T1000 (cell line): ENCODE measurements at regions not wholly inside any gene's neighbourhood (a gene's known extent, or its start where the extent isn't known, plus 50 kb on each side); places are given as distances from the start of the nearest gene placed in this dataset.

ENCODE experiments used
- DNase-seq: peaks from one replicate; lab custom pipeline; 2025; ENCODE audit warnings: mixed read lengths; lab: John Stamatoyannopoulos, UW

DNA sequence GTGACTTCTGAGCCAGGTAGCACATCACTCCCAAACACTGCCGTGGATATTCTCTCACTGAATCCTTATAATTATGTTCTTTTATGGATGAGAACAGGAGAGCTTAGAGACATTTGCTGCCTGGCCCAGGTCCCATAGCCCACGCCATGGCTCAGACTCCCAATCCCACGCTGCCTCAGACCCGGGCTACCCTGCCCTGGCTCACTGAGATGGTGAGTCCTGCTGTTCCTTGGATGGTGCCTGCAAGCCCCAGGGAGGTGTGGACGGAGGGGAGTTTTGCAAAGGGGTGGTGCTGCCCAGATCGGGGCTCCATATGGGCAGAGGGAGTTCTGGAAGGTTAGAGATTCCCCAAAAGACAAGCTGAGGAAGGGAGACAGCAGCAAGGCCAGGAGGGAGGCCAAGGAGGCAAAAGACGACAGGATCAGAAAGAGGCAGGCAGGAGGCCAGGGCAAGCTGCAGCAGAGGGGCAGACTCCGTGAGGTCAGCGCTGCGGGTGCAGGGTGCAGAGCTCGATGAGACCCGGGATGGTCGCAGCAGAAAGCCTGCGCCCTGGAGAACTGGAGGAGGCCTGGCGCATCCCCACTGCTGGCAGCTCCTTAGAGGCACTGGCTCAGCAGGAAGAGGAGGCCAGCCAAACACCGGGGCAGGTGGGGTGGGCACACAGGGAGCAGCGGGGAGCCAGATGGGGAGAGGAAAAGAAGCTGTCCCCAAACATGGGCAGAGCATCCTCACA is 95.7 kb upstream of the ALDH1A3 start:
- no peak for DNase-seq

DNA sequence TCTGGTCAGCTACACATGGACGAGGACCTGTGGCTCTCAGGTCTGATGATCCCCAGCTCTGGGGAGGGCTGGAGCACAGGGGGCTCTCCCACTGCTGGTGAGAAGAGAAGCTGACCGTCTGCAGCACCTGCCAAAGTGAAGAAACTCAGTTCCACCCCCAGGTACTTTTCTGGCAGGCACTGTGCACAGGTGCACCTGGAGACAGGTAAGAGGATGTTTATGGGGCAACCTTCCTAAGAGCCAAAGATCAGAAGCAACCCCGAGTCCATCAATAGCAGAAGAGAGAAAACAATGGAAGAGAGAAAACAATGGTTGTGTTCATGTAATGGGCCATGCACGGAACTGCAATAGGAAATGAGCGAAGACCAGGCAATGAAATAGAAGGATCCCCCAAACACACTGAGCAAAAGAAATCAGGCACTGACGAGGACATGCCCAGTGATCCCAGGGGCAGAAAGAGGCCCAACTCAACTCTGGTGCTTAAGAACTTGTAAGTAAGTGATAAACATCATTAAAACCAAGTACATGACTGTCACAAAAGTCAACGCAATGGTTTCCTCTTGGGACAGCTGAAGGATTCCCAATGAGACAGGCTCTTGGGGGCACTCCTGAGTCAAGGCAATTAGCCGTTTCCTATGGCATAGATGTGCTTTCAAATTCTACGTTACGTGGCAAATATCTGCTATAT is 95.0 kb upstream of the ALDH1A3 start:
- no peak for DNase-seq

DNA sequence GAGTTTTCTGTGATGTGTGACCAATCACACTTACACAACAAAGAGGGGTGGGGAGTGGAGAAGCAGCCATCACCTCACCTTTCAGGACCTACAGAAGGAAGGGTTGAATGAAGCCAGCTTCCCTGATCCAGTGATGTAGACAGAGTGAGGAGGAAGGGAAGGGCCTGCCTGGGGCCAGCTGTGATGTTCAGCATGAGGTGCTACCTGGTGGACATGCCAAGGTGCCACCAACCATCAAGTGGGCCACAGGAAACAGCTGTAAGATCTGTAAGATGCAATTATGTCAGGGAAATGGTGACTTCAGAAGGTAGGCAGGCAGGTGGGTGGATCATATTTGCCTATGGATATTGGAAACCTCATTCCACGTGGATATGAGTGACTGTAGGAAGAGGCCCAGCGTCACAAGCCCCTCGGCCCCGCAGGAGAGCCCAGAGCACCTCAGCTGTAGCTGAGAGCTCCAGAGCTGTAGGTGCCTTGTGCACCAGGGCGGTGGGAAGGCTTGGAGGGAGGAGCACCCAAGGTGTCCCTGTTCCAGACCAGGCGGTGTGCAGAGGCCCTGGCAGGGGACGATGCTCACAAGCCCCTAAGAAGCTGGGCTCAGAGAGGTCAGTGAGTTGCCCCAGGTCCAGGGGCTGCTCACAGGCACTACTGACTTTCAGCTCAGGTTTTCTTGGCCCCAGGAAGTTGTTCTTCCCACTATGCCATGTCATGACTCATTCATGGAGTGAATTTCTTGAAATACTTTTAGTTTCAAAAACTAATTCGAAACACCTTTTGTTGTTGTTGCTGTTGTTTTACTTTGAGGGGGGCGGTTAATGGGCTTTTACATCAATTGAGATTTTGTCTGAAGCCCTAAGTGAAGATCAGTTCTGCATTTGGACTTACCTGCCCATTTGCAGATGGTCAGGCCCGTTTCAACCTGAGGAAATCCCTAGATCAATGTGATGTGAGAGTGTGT is 94.2 kb upstream of the ALDH1A3 start:
- no peak for DNase-seq

DNA sequence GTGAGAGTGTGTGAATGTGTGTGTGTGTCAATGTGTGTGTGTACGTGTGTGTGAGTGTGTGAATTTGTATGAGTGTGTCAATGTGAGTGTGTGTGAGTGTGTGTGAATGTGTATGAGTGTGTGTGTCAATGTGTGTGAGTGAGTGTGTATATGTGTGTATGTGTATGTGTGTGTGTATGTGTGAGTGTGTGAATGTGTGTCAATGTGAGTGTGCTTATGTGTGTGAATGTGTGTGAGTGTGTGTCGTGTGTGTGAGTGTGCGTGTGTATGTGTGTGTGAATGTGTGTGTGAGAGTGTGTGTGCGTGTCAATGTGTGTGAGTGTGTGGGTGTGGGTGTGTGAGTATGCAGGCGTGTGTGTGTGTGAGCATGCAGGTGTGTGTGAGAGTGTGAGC is 93.5 kb upstream of the ALDH1A3 start:
- no peak for DNase-seq

DNA sequence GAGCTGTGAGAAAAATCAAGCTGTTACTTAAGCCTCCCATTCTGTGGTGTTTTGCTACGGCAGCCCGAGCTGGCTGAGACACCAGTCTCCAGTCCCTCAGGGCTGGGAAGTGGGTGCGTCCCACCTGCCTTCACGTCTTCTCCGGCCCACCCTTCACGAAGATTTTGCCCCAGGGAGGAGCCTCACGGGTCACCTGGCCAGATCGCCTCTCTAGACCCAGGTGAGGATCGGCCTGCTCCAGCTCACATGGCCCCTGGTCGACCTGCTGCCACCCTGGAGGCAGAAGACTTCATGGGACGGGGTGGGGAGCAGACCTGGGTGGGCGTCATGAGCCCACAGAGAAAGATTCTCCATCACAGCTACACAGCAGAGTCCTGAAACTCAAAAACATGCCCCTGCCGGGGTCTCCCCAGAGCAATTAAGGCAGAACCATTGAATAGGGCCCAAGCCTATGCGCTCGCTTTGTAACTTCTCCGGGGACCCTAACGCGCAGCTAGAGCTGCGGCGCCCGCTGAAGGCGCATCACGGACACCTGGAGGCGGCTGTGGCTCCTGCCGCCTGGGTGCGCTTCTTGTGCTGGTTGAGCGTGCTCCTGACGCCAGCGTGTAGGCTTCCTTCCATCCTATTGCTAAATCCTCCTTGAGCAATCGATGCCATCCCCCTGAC is 92.6 kb upstream of the ALDH1A3 start:
- no peak for DNase-seq

DNA sequence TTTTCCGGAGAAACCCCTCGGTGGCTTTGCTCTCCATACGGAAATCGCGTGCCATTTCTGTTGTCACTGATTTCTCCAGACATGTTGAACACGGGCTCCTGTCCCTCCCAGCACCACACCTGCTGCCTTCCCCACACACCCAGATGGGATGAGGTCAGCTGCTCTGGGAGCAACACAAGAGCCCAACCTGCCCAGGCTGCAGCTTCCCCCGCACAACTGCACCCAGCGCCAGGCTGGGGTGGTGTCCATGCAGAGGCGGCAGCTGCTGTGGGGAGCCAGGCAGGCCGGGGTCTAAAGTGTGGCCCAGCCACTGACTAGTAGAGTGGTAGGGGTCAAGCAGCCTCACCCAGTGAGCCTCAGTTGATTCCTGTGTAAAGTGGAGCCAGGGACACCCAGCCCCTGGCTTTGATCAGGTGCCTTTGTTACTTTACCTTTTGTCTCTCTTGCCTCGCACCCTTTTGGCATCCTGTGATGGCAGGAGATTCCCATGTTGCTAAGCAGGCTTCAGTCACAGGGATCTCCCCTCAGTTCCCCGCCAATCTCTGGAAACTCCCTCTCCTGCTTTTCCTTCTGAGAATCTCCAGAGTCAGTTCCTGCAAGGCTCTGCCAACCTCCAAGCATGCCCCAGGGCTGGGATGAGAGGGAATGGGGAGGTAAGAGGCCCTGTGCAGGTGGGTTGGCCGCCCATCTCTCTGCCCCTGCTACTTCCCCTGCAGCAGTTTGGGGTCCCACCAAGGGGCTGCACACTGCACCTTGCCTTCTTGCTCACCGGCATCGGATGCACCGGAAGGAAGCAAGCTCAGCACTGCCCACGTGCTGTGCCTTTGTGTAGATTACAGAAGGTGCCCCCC is 91.8 kb upstream of the ALDH1A3 start:
- no peak for DNase-seq

DNA sequence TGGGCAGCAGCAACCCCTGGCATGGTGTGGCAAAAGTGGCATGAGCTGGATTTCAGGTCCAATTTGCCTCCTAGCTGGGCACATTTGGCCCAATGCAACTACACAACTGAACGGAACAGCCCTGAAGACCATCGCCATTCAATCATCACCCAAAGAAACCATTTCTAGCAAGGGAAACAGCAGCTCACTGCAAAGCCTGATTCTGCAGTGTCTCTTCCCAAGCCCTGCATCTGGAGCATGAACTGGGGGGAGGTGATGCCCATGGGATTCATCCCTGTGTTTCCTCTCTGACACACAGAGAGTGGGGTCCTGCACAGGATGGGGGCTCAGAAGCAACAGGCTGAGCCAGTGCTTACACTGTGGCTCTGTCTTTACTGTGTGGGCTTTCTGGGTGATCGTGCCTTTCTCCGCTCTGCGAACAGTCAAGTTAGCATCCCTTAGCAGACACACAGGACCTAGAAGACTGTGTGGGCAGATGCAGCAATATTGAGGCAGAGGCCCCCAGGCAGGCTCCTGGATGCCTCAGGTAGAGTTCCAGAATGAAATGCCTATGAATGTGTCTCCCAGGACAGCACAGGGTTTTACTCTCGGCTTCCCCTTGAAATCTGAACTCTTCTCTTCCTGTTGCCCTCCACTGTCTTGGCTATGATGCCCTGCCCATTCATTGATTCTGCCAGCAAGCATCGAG is 91.1 kb upstream of the ALDH1A3 start:
- DNase-seq, result no peak

DNA sequence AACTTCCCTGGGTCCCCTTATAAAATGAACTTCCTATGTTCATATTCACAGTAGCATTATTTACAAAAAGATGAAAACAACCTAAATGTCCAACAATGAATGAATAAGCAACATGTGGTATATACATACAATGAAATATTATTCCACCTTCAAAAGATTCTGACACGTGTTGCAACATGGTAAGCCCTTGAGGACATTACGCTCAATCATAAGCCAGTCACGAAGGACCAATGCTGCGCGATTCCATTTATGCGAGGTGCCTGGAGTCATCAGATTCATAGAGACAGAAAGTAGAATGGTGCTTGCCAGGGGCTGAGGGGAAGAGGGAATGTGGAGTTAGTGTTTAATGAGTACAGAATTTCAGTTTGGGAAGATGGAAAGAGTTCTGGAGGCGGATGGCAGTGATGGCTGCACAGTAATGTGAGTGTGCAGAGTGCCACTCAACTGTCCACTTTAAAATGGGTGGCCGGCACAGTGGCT is 88.8 kb upstream of the ALDH1A3 start:
- DNase-seq, result no peak

DNA sequence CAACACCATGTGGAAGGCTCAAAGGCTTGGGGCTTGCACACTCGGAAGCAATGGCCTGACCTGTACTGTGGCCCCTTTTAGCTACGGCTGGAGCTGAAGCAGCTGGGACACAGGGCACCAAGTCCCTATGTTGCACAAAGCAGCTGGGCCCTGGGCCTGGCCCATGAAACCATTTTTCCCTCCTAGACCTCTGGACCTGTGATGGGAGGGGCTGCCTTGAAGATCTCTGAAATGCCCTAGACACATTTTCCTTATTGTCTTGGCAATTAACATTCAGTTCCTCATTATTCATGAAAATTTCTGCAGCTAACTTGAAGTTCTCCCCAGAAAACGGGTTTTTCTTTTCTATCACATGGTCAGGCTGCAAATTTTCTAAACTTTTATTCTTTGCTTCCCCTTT is 85.6 kb upstream of the ALDH1A3 start:
- no peak for DNase-seq

DNA sequence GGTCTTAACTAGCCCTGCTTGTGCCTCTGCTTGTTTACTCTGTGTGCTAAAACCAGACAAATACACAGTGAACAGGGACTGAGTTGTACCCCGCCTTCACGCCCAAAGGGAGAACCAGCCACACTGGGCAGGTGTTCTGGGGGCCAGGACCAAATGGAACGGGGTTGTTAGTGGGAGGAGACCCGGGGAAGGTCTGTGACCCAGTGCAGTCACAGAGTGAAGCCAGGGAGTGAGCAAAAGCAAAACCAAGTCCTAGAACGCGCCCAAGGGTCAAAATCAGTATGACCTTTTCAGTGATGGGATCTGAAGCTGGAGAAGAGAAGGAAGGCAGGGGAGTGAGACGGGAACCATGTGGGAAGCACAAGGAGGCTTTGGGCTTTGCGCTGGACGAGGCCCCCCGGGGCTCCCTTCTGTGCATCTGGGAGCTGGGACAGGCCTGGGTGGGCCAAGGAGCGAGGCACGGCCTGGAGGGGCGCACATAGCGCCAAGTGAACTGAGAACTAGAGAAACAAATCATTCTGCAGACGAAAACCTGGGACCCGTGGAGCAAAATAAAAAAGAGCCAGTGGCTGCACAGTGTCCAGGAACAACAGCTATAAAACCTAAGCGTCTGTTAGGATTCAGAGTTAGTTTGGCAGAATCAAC is 78.3 kb upstream of the ALDH1A3 start:
- no peak for DNase-seq

DNA sequence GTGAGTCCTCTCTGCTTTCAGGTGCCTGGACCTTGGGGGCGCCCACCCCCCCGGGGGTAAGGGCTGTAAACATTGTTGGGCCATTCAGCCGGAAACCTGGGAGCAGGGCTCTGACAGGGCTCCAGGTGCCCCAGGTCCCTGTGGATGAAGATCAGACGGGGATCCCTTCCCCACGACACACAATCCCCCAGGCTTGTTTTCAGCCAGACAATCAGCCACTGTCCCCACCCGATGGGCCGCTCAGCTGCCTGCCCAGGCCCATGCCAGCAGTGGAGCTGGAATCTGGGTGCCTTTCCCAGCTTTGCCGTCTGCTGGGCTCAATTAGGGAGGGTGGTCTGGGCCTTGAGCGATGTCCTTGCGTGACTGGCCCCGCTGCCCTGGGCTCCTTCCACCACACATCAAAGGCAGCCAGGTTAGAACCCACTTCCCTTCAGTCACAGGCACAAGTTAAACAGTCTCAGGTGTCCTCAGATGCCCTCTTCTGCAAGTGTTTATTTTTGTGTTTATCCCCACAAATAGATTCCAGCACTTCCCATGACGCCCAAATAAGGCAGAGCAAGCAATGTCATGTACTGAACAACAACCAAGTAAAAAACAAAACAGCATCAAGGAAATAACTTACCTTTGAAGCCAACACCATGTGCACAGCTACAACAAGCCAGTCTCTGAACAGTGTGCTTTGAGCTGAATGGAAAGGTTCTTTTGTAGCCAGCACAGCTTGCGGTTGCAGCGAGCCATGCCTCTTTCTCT is 77.0 kb upstream of the ALDH1A3 start:
- DNase-seq, result no peak

DNA sequence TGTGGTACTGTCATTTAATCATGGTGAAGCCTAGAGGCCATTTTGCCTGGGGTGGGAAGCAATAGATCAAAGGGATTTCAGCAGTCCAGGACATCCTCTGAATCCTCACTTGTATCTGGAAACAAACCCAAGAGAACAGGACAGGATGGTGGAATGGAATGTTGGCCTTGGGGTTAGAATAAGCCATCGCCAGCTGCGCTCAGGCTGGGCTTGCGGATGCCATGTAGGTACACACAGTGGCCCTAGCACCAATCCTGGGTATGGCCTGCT is 76.5 kb upstream of the ALDH1A3 start:
- no peak for DNase-seq

DNA sequence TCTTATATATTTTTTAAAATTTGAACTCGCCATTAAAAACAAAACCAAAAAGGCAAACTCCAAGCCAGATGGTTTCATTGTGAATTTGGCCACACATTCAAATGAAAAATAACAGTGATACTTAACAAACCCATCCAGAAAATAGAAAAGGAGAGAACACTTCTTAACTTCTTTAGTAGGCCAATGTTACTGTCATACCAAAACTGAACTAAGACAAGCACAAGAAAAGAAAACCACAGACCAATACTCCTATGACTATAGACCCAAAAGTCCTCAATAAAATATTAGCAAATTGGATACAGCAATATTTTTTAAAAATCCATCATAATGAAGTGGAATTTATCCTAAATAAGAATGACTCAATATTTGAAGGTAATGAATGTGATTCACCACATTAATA is 73.5 kb upstream of the ALDH1A3 start:
- no peak for DNase-seq

DNA sequence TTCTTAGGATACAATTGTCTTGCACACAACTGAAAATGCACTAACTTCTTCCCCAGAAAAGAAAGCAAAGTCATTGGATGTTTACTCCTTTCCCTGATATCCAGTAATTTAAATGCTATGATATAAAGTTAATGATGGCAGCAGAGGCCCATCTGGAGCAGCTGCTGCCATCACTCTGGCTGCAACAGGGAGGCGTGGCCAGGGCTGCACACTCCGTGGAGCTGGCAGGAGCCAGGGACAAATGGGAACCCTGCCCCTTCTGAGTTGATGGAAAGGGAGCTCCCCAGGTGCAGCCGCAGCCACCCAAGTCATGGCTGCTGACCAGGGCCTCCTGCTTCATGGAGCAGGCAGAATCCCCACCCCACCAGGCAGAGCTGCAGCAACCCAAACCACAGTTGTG is 72.6 kb upstream of the ALDH1A3 start:
- no peak for DNase-seq

DNA sequence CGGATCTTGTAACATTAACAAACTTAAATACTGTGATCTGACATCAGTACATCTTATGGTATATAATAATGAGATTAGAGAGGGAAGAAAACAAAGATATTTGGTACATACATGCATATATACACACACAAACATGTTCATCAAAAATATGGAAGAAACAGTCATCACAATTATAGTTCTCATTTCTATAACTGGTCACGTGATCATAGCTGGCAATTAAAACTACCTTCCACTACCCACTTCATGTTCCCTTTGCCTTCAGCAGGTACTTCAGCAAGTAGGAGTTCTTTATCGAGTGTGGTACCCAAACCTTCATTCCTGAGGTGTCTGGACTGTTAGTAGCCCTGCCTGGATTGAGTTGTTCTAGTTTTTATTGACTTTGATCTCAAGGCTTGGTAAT is 70.9 kb upstream of the ALDH1A3 start:
- DNase-seq, result no peak

DNA sequence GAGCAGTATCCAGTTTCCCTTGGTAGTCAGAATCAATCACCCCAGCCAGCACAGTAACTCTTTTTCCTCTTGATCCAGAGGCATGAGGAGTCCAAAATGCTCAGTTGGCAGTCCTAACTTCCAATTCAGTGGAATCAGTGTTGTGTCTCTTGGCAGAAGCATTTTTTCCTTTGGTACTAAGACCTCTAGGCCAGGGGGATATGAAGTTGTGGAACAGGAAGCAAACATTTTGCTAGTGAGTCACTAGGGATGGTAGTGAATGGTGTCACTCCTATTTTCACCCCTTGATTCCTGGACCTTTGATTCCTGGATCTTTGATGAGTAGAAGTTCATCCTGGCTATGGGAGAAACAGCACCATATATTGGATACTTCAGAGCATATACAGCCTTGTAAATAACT is 70.5 kb upstream of the ALDH1A3 start:
- no peak for DNase-seq

DNA sequence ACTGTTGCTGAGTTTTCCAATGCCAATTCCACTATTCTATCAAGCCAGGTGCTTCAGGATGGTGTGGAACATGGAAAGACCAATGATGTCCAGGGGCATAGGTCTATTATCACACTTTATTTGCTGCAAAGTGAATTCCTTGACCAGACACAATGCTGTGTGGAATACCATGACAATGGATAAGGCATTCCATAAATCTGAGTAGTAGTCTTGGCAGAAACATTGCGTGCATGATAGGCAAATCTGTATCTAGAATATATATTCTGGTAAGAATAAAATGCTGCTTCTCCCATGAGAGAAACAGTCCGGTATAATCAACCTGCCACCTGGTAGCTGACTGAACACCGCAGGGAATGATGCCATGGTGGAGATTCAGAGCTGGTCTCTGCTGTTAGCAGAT is 70.0 kb upstream of the ALDH1A3 start:
- no peak for DNase-seq

DNA sequence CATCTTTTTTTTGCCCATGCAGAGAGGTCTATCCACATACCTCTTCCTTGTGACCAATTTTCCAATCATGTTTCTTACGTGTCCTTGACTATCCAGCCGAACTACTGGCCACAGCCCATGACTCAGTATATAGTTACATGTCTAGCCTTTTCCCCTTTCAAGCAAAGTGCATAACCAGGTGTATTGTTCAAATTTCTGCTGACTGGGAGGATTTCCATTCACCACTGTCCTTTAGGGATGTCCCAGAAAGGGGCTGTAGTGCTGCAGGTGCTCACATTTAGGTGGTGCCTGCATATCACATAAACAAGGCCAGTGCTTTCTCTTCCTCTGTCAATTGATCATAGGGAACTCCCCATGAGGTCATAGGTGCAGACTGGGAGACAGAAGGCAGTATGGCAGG is 69.4 kb upstream of the ALDH1A3 start:
- DNase-seq, result no peak

DNA sequence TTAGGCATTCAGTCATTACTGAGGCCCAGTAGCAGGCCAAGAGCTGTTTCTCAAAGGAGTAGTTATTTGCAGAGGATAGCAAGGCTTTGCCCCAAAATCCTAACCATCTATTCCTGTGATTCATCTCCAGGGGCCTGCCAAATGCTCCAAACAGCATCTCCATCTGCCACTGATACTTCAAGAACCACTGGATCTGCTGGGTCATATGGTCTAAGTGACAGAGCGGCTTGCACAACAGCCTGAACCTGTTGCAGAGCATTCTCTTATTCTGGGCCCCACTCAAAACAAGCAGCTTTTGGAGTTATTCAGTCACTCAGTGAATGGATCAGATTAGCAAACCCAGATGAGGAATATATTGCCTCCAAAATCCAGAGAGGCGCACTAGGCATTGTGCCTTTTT is 68.8 kb upstream of the ALDH1A3 start:
- DNase-seq, result no peak

DNA sequence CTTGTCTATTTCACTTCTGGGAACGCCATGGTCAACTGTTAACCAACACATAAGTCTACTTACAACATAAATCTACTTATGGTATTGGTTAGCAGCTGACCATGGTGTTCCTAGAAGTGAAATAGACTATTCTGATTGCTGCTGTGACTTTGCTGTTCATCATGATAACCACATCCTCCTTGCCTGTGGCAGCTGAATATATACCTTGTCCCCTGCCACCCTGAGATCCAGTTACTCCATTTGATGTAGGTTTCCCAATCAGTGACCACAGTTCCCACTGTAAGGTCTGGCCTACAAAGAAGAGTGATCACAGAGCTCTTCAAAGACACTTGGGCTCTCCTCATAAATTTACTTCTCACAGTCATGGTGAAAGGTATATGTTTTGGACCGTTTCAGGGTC is 66.8 kb upstream of the ALDH1A3 start:
- no peak for DNase-seq
